DND-41 (cell line): ENCODE measurements at regions not wholly inside any gene's neighbourhood (a gene's known extent, or its start where the extent isn't known, plus 50 kb on each side); places are given as distances from the start of the nearest gene placed in this dataset.

Experiments
- ATAC-seq: fragments of 200-7000 bp; cut with Tn5 transposase; 3 replicates; pipeline ENCODE4 v1.9.1; 2021; ENCODE audit warnings: low read depth; ENCODE audit not compliant: insufficient read depth
- DNase-seq: peaks from one replicate; pipeline ENCODE4 v3.0.0-alpha.2; 2020
- H2AFZ ChIP-seq: 2 replicates; pipeline ENCODE4 v1.6.0; 2012; ENCODE audit warnings: low read depth, low read length
- H3K27ac ChIP-seq: 2 replicates; pipeline ENCODE4 v1.5.1; 2012; ENCODE audit warnings: low read length, inconsistent platforms
- H3K27me3 ChIP-seq: fragments of 200-600 bp; sonication (generic); 2 replicates; pipeline ENCODE4 v1.6.0; 2012; ENCODE audit warnings: low read length, mild to moderate bottlenecking, inconsistent platforms; ENCODE audit not compliant: insufficient read depth, poor library complexity
- H3K36me3 ChIP-seq: 2 replicates; pipeline ENCODE4 v1.5.1; 2012; ENCODE audit warnings: low read length, inconsistent platforms; ENCODE audit not compliant: insufficient read depth
- H3K4me1 ChIP-seq: 2 replicates; pipeline ENCODE4 v1.5.1; 2012; ENCODE audit warnings: mild to moderate bottlenecking, low read length; ENCODE audit not compliant: insufficient read depth
- H3K4me2 ChIP-seq: 2 replicates; pipeline ENCODE4 v1.6.0; 2012; ENCODE audit warnings: mild to moderate bottlenecking, moderate library complexity, low read length, inconsistent platforms; ENCODE audit not compliant: insufficient read depth
- H3K4me3 ChIP-seq, 2 experiments: fragments of 200-600 bp in 1 of 2; shearing (Covaris generic) in 1 of 2; 2 replicates each; pipeline ENCODE4 v1.5.1; 2012 to 2016; ENCODE audit warnings: inconsistent platforms in 2 of 2, low read length in 2 of 2, mild to moderate bottlenecking in 2 of 2, low read depth in 1 of 2, moderate library complexity in 1 of 2
- H3K79me2 ChIP-seq: 2 replicates; pipeline ENCODE4 v1.6.0; 2012; ENCODE audit warnings: low read length, inconsistent platforms; ENCODE audit not compliant: insufficient read depth
- H3K9ac ChIP-seq: 2 replicates; pipeline ENCODE4 v1.6.0; 2012; ENCODE audit warnings: low read depth, mild to moderate bottlenecking, inconsistent platforms, low read length, moderate library complexity
- H3K9me3 ChIP-seq: 2 replicates; pipeline ENCODE4 v1.5.1; 2012; ENCODE audit warnings: low read length, moderate library complexity, mild to moderate bottlenecking, inconsistent platforms; ENCODE audit not compliant: insufficient read depth, severe bottlenecking
- H4K20me1 ChIP-seq: 2 replicates; pipeline ENCODE4 v1.6.0; 2012; ENCODE audit warnings: low read length; ENCODE audit not compliant: insufficient read depth
- CTCF ChIP-seq: IDR thresholded peaks from 2 replicates; pipeline ENCODE4 v1.5.1; 2012; ENCODE audit warnings: borderline replicate concordance, low read length, moderate library complexity, mild to moderate bottlenecking; ENCODE audit not compliant: poor library complexity, severe bottlenecking; ENCODE audit errors: extremely low read depth
- EZH2 ChIP-seq: IDR thresholded peaks from 3 replicates; pipeline ENCODE4 v1.6.1; 2012; ENCODE audit warnings: borderline replicate concordance, low read depth, mild to moderate bottlenecking, moderate library complexity, low read length, inconsistent platforms; ENCODE audit not compliant: severe bottlenecking

GRCh38 chr10:44804661-44805060 lies 106.5 kb upstream of the TMEM72 start:
- Histone ChIP-seq H3K9me3 (no peaks in the 10 kb centered on the region), H3K4me3 (no peak overlapping the region), H2AFZ (no peak overlapping the region), H3K27ac (no peak overlapping the region), H3K36me3 (no peaks in the 10 kb centered on the region), H3K79me2 (no peaks in the 10 kb centered on the region), H3K27me3 (peaks cover 3% of the 10 kb centered on the region), H3K4me1 (no peaks in the 10 kb centered on the region), H3K4me2 (no peak overlapping the region), H4K20me1 (no peaks in the 10 kb centered on the region), H3K9ac (no peak overlapping the region)
- DNase-seq: no peak
- ATAC-seq: no peak
- TF ChIP-seq CTCF (no peak), EZH2 (no peak)

GRCh38 chr10:44805466-44806210 lies 105.5 kb upstream of the TMEM72 start:
- H3K4me2 ChIP-seq: no peak overlapping the region
- no peak for DNase-seq
- ATAC-seq: no peak
- no peak for TF ChIP-seq CTCF
- TF ChIP-seq EZH2: no peak
- H3K9ac ChIP-seq: no peak overlapping the region
- no peak overlapping the region for H3K27ac ChIP-seq
- no peaks in the 10 kb centered on the region for H3K79me2 ChIP-seq
- no peak overlapping the region for H2AFZ ChIP-seq
- H3K36me3 ChIP-seq: no peaks in the 10 kb centered on the region
- no peaks in the 10 kb centered on the region for H4K20me1 ChIP-seq
- no peaks in the 10 kb centered on the region for H3K4me1 ChIP-seq
- H3K9me3 ChIP-seq: no peaks in the 10 kb centered on the region
- no peak overlapping the region for H3K4me3 ChIP-seq
- H3K27me3 ChIP-seq: peaks cover 3% of the 10 kb centered on the region

- no peaks in the 10 kb centered on the region for H3K9me3 ChIP-seq
- no peak overlapping the region for H3K9ac ChIP-seq
- H3K79me2 ChIP-seq: no peaks in the 10 kb centered on the region
- H3K4me1 ChIP-seq: no peaks in the 10 kb centered on the region
- ATAC-seq (no peak), DNase-seq (no peak)
- no peak for TF ChIP-seq CTCF
- TF ChIP-seq EZH2: no peak
- H4K20me1 ChIP-seq: no peaks in the 10 kb centered on the region
- no peak overlapping the region for H3K4me3 ChIP-seq
- no peak overlapping the region for H2AFZ ChIP-seq
- no peak overlapping the region for H3K4me2 ChIP-seq
- no peak overlapping the region for H3K27ac ChIP-seq
- H3K36me3 ChIP-seq: no peaks in the 10 kb centered on the region
- H3K27me3 ChIP-seq: peaks cover 7% of the 10 kb centered on the region
These were observed 104.2 kb upstream of the TMEM72 start for GRCh38 chr10:44806950-44807349.
